Cardiac fibroblast (primary cell): ENCODE measurements at regions not wholly inside any gene's neighbourhood (a gene's known extent, or its start where the extent isn't known, plus 50 kb on each side); places are given as distances from the start of the nearest gene placed in this dataset.

Experiments
- DNase-seq, 2 donors: peaks; one replicate each; pipeline versions ENCODE4 v3.0.0 to v3.0.0-alpha.2; 2010; ENCODE audit warnings: low read depth in 2 of 2
- H3K4me3 ChIP-seq, 2 donors: replicated peaks in 1 of 2; 1 replicate in 1 of 2; 2 replicates in 1 of 2; pipeline ENCODE4 v1.5.1; 2011; ENCODE audit warnings: low read depth in 2 of 2, low read length in 2 of 2, mild to moderate bottlenecking in 2 of 2, moderate library complexity in 1 of 2
- TF ChIP-seq, protein P1 (sequence below): IDR thresholded peaks from one replicate; pipeline ENCODE4 v1.5.1; 2011; ENCODE audit warnings: low read depth, mild to moderate bottlenecking, low read length, inconsistent platforms

DNA sequence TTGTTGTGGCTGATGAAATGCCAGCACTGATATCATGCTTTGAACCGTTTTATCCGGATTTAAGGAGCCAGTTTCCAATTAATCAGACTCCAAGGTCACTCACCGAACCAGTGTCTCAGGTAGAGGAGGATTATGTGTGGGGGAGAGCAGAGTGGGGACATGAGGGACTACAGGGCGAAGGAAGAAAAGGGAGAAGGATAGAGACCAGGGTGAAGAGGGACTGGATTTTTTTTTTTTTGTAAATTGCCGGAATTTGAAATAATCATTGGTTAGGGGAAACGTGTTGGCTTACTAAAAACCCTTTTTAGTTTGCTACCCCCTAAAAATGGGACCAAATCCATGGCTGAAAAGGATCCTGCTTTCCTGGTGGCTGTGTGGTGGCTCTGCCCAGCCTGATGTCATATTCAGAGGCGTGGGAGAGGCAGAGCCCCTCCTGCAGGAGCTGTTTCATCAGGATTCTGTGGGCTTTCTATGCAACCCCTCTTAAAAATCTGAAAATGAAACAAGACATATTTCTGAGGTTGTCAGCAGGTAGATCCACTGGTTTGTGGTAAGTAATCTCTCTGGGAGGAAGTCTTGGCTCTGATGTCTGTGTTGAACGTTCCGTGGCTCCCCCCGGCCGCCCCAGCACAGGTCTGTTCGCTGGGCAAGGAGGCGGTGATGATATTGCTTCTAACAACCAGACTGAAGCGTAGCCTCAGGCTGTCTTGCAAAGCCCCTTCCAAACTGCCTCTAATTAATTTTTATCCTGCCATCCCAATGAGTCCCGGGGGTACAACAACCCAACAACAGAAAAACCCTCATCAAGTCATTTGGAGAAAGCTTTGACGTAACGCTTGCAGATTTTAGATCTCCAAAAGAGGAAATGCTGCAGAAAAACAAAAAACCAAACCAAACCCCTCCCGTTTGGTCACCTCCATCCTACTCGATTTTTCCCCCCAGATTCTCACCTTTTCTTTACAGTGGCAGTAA, 143.0 kb upstream of the ZFHX3 start:
- no peak overlapping the region for H3K4me3 ChIP-seq
- no peak for DNase-seq
- TF ChIP-seq, protein P1, sequence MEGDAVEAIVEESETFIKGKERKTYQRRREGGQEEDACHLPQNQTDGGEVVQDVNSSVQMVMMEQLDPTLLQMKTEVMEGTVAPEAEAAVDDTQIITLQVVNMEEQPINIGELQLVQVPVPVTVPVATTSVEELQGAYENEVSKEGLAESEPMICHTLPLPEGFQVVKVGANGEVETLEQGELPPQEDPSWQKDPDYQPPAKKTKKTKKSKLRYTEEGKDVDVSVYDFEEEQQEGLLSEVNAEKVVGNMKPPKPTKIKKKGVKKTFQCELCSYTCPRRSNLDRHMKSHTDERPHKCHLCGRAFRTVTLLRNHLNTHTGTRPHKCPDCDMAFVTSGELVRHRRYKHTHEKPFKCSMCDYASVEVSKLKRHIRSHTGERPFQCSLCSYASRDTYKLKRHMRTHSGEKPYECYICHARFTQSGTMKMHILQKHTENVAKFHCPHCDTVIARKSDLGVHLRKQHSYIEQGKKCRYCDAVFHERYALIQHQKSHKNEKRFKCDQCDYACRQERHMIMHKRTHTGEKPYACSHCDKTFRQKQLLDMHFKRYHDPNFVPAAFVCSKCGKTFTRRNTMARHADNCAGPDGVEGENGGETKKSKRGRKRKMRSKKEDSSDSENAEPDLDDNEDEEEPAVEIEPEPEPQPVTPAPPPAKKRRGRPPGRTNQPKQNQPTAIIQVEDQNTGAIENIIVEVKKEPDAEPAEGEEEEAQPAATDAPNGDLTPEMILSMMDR, result no peak

DNA sequence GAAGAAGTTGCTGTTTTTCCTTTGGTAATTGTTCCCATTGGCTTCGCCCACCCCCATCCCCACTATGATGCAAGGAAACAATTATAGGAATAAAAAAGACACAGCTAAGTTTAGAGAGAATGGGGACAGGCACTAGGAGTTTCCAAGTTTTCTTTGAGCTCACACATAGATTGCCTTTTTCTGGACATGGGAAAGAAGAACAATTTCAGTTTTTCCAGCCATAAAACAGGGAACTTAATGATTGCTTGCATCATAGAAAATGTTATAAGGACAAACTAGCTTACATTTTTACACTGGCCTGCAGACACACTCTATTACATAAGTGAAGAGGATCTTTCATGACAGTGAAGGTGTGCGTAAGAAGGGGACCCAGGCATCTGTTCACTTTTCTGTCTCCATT, 142.3 kb upstream of the ZFHX3 start:
- TF ChIP-seq, protein P1, result no peak
- no peak for DNase-seq
- H3K4me3 ChIP-seq, result no peak overlapping the region

DNA sequence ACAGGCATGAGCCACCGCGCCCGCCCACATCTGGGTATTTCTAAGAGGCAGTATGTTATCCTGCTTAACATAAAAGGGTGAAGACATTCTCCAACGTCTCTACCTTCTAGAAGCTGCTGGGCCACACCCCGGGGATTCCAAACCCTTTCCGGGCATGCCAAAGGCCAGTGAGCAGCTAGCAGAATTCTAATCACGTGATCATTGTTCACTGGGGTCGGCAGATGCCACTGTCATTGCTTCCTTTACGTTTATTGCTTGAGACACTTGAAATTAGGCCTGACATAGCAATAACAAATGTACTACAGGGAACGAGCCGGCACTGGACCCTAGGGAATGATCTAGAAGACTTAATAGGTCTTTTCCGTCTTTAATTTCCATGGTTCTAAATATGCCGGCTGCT, 141.2 kb upstream of the ZFHX3 start:
- no peak for DNase-seq
- H3K4me3 ChIP-seq, result no peak overlapping the region
- TF ChIP-seq, protein P1, result no peak

DNA sequence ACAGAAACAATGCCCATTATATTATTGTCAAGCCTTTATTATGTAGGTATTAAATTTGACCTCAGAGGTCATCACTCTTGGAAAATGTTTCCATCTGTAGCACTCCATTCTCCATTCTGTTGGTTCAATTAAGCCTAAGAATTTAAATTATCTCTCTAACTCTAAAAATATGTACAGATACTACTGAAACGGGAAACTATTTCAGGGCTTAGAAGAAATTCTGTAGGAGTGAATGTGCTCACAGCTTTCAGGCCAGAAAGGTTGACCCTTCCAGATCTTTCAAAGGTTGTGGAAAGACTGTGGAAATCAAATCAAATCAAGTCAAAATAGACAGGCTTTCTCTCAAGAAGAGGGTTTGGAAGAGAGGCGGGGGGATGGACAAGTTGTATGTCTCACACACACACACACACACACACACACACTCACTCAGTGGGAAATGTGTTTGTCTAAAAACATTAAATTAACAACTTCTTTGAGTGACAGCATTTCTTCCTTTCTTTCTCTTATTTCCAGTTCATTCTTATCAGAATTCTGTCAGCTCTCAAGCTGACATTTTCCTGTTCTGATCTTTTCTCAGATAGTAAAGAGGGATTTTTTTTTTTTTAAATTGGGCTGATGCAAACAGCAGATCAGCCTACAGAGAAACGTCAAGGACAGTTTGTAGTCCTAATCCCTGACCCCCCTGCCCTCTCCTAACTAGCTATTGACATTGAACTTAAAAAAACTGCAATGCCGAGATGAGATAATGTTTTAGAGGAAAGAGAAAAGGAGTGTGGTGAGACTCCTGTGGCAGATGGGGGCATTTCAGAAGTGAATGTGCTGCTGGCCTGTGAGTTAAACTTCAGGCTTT, 139.0 kb upstream of the ZFHX3 start:
- no peak overlapping the region for H3K4me3 ChIP-seq
- TF ChIP-seq, protein P1, result no peak
- DNase-seq, result no peak

DNA sequence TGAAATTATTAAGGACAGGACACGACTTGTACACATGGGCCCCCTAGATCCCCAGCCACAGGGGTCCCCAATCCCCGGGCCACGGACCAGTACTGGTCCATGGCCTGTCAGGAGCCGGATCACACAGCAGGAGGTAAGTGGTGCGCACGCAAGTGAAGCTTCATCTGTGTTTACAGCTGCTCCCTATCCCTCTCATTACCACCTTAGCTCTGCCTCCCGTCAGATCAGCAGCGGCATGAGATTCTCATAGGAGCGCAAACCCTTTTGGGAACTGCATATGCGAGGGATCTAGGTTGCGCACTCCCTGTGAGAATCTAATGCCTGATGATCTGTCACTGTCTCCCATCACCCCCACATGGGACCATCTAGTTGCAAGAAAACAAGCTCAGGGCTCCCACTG, 137.8 kb upstream of the ZFHX3 start:
- DNase-seq, result no peak
- no peak overlapping the region for H3K4me3 ChIP-seq
- TF ChIP-seq, protein P1, result no peak

DNA sequence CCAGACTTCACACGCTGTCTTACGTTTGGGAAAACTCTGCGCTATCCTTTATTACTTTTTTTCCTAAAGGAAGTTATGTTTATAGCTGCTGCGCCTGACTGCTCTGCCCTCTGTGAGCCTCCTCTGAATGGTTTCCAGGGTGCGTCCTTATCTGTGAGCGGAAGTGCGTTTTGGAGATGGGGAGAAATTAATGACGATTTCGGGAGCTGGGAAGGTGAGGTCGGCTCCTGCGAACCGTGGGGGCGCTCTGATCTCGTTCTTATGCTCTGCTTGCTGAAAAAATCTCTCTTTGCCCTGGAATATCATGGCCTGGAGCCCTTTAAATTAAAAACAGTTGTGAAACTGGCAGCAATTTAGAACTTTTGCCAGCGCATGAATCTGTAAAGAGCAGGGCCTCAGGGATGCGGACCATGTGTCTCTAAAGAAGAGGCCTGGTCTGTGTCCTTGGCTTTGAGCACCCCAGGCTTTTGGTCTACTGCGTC, 135.7 kb upstream of the ZFHX3 start:
- peak; percentile 24 to 89 for DNase-seq
- TF ChIP-seq, protein P1, result no peak
- H3K4me3 ChIP-seq, result no peak overlapping the region
